ENCODE measurements at regions not wholly inside any gene's neighbourhood (a gene's known extent, or its start where the extent isn't known, plus 50 kb on each side); places are given as distances from the start of the nearest gene placed in this dataset.

- no peak for TF ChIP-seq POLR2A (IDR thresholded peaks at IDR 0.05; ENCODE audit: low read depth, low read length)
- no peak for TF ChIP-seq POLR2AphosphoS5 (IDR thresholded peaks at IDR 0.05; ENCODE audit: low read depth, low read length)
- TF ChIP-seq TAF1 (IDR thresholded peaks at IDR 0.05; ENCODE audit: borderline replicate concordance, low read depth, low read length) = no peak
Measured at GRCh38 chr5:53167836-53168235, 58.3 kb upstream of the MOCS2 start.
